ENCODE measurements at regions not wholly inside any gene's neighbourhood (a gene's known extent, or its start where the extent isn't known, plus 50 kb on each side); places are given as distances from the start of the nearest gene placed in this dataset.

- no peaks in the 10 kb centered on the region for H3K9me3 ChIP-seq (ENCODE audit: low read length)
- no peaks in the 10 kb centered on the region for H3K36me3 ChIP-seq (ENCODE audit: insufficient read depth, low read length)
- no peaks in the 10 kb centered on the region for H4K20me1 ChIP-seq (ENCODE audit: insufficient read depth)
- H3F3A ChIP-seq (ENCODE audit: insufficient read depth, low read length, poor library complexity, severe bottlenecking): no peaks in the 10 kb centered on the region
- H3K79me2 ChIP-seq (replicated peaks; ENCODE audit: insufficient read depth, low read length): no peaks in the 10 kb centered on the region
- H3K4me2 ChIP-seq (ENCODE audit: low read length): no peak overlapping the region
- H2AFZ ChIP-seq (ENCODE audit: low read depth, low read length): no peak overlapping the region
- H3K27ac ChIP-seq (ENCODE audit: low read length): no peak overlapping the region
- H3K4me3 ChIP-seq (ENCODE audit: low read length): no peak overlapping the region
- no peak for TF ChIP-seq RAD21 (conservative IDR thresholded peaks at IDR 0.05)
- no peak for TF ChIP-seq MXI1 (conservative IDR thresholded peaks at IDR 0.05; ENCODE audit: poor library complexity, severe bottlenecking)
- TF ChIP-seq POLR2AphosphoS5 (IDR thresholded peaks at IDR 0.05): no peak
- no peak for TF ChIP-seq EZH2 (IDR thresholded peaks at IDR 0.05; ENCODE audit: borderline replicate concordance, insufficient read depth, low read length, poor library complexity, severe bottlenecking)
- TF ChIP-seq EP300 (conservative IDR thresholded peaks at IDR 0.05; ENCODE audit: poor library complexity, severe bottlenecking): no peak
- no peak for TF ChIP-seq TAF1 (IDR thresholded peaks at IDR 0.05; ENCODE audit: low read depth)
- TF ChIP-seq SMC3 (conservative IDR thresholded peaks at IDR 0.05; ENCODE audit: poor library complexity): no peak
- TF ChIP-seq REST (IDR thresholded peaks at IDR 0.05; ENCODE audit: borderline replicate concordance): no peak
- TF ChIP-seq CTCF (IDR thresholded peaks at IDR 0.05; ENCODE audit: poor library complexity, severe bottlenecking): no peak
- no peaks in the 10 kb centered on the region for H3K9me2 ChIP-seq (ENCODE audit: insufficient read depth, low read length)
- H3K27me3 ChIP-seq (ENCODE audit: insufficient read depth, low read depth, low read length): no peaks in the 10 kb centered on the region
- no peak overlapping the region for H3K9ac ChIP-seq (ENCODE audit: low read length)
Measured at GRCh38 chr15:35974052-35974451, 428.1 kb upstream of the DPH6 start.

GRCh38 chr15:35975941-35976340 lies 430.0 kb upstream of the DPH6 start:
- Histone ChIP-seq H3K9me2 (ENCODE audit: insufficient read depth, low read length) (no peaks in the 10 kb centered on the region), H3K36me3 (ENCODE audit: insufficient read depth, low read length) (no peaks in the 10 kb centered on the region), H3F3A (ENCODE audit: insufficient read depth, low read length, poor library complexity, severe bottlenecking) (no peaks in the 10 kb centered on the region), H3K27ac (ENCODE audit: low read length) (no peak overlapping the region), H2AFZ (ENCODE audit: low read depth, low read length) (no peak overlapping the region), H3K4me3 (ENCODE audit: low read length) (no peak overlapping the region), H3K27me3 (ENCODE audit: insufficient read depth, low read depth, low read length) (no peaks in the 10 kb centered on the region), H3K9me3 (ENCODE audit: low read length) (no peaks in the 10 kb centered on the region), H4K20me1 (ENCODE audit: insufficient read depth) (no peaks in the 10 kb centered on the region), H3K9ac (ENCODE audit: low read length) (no peak overlapping the region), H3K4me2 (ENCODE audit: low read length) (no peak overlapping the region), H3K79me2 (replicated peaks; ENCODE audit: insufficient read depth, low read length) (no peaks in the 10 kb centered on the region)
- TF ChIP-seq TAF1 (IDR thresholded peaks at IDR 0.05; ENCODE audit: low read depth) (no peak), REST (IDR thresholded peaks at IDR 0.05; ENCODE audit: borderline replicate concordance) (no peak), EP300 (conservative IDR thresholded peaks at IDR 0.05; ENCODE audit: poor library complexity, severe bottlenecking) (no peak), CTCF (IDR thresholded peaks at IDR 0.05; ENCODE audit: poor library complexity, severe bottlenecking) (no peak), RAD21 (conservative IDR thresholded peaks at IDR 0.05) (no peak), POLR2AphosphoS5 (IDR thresholded peaks at IDR 0.05) (no peak), SMC3 (conservative IDR thresholded peaks at IDR 0.05; ENCODE audit: poor library complexity) (no peak), EZH2 (IDR thresholded peaks at IDR 0.05; ENCODE audit: borderline replicate concordance, insufficient read depth, low read length, poor library complexity, severe bottlenecking) (no peak)

Data from neural cell (in vitro differentiated cells).